ENCODE measurements at regions not wholly inside any gene's neighbourhood (a gene's known extent, or its start where the extent isn't known, plus 50 kb on each side); places are given as distances from the start of the nearest gene placed in this dataset.

DNA sequence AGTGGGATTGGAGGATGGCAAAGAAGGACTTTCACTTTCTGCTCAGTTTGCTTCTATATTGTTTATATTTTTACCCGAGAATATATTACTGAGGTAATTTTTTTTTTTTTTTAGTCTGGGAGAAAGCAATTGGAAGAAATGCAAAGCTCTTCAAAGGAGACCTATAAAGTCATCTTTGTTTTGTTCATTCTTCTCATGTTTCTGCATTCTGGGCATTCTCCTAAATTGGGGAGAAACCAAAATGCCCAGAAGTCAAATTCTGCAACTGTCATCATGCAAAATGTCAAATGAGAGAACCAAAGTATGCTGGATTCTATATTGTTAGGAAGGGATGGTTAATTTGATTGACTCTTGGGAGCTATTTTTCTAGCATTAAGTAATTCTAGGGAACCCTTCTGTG is 168.3 kb upstream of the TSC22D2 start:
- TF ChIP-seq, protein P1, sequence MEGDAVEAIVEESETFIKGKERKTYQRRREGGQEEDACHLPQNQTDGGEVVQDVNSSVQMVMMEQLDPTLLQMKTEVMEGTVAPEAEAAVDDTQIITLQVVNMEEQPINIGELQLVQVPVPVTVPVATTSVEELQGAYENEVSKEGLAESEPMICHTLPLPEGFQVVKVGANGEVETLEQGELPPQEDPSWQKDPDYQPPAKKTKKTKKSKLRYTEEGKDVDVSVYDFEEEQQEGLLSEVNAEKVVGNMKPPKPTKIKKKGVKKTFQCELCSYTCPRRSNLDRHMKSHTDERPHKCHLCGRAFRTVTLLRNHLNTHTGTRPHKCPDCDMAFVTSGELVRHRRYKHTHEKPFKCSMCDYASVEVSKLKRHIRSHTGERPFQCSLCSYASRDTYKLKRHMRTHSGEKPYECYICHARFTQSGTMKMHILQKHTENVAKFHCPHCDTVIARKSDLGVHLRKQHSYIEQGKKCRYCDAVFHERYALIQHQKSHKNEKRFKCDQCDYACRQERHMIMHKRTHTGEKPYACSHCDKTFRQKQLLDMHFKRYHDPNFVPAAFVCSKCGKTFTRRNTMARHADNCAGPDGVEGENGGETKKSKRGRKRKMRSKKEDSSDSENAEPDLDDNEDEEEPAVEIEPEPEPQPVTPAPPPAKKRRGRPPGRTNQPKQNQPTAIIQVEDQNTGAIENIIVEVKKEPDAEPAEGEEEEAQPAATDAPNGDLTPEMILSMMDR (conservative IDR thresholded peaks at IDR 0.05; ENCODE audit: low read depth, low read length) = no peak
- no peak for TF ChIP-seq EZH2phosphoT487 (IDR thresholded peaks at IDR 0.05; ENCODE audit: borderline replicate concordance, low read length)
- TF ChIP-seq EZH2 (IDR thresholded peaks at IDR 0.05; ENCODE audit: low read length, unreplicated experiment) = no peak
